HFFc6 (cell line): ENCODE measurements at regions not wholly inside any gene's neighbourhood (a gene's known extent, or its start where the extent isn't known, plus 50 kb on each side); places are given as distances from the start of the nearest gene placed in this dataset.

Source experiments
- DNase-seq: peaks from one replicate; pipeline ENCODE4 v3.0.0-alpha.2; 2018
- H3K27ac Mint-ChIP-seq: 2 replicates; pipeline ENCODE4 v1.8.0; 2020; ENCODE audit warnings: mild to moderate bottlenecking, mixed read lengths
- H3K27me3 Mint-ChIP-seq: 2 replicates; pipeline ENCODE4 v1.8.0; 2021; ENCODE audit warnings: mild to moderate bottlenecking, moderate library complexity, mixed read lengths; ENCODE audit not compliant: insufficient read depth
- H3K36me3 Mint-ChIP-seq: 2 replicates; pipeline ENCODE4 v1.8.0; 2021; ENCODE audit warnings: low read depth, mixed read lengths
- H3K4me1 Mint-ChIP-seq: 2 replicates; pipeline ENCODE4 v1.8.0; 2020; ENCODE audit warnings: low read depth, mixed read lengths
- H3K4me3 Mint-ChIP-seq: 2 replicates; pipeline ENCODE4 v1.8.0; 2020; ENCODE audit warnings: mild to moderate bottlenecking, moderate library complexity, mixed read lengths
- H3K9me3 Mint-ChIP-seq: 2 replicates; pipeline ENCODE4 v1.8.0; 2020; ENCODE audit warnings: mild to moderate bottlenecking, mixed read lengths
- CTCF ChIP-seq: fragments of 200-600 bp; sonication (generic); IDR thresholded peaks from 2 replicates; pipeline ENCODE4 v1.5.0; 2021; ENCODE audit warnings: antibody characterized with exemption, mild to moderate bottlenecking

GRCh38 chr2:67213270-67213670 is 183.9 kb upstream of the ETAA1 start:
- Mint-ChIP-seq H3K4me3 (no peak overlapping the region), H3K36me3 (peaks cover 4% of the 10 kb centered on the region; the same call in 1 of the 2 replicates), H3K27me3 (no peaks in the 10 kb centered on the region; the same call in 1 of the 2 replicates), H3K27ac (no peak overlapping the region), H3K4me1 (0 out of 2 replicates have a peak, but pooled peaks cover 10% of the 10 kb centered on the region), H3K9me3 (0 out of 2 replicates have a peak, but pooled peaks cover 3% of the 10 kb centered on the region)
- no peak for DNase-seq
- TF ChIP-seq CTCF, result no peak

GRCh38 chr2:67213677-67214402 is 183.3 kb upstream of the ETAA1 start:
- TF ChIP-seq CTCF, result no peak
- Mint-ChIP-seq H3K4me3 (no peak overlapping the region), H3K27me3 (no peaks in the 10 kb centered on the region; the same call in 1 of the 2 replicates), H3K36me3 (peaks cover 4% of the 10 kb centered on the region; the same call in 1 of the 2 replicates), H3K9me3 (0 out of 2 replicates have a peak, but pooled peaks cover 3% of the 10 kb centered on the region), H3K27ac (no peak overlapping the region), H3K4me1 (0 out of 2 replicates have a peak, but pooled peaks cover 10% of the 10 kb centered on the region)
- no peak for DNase-seq

- Mint-ChIP-seq H3K4me3 (no peak overlapping the region), H3K4me1 (peaks cover 12% of the 10 kb centered on the region), H3K36me3 (peaks cover 4% of the 10 kb centered on the region; the same call in 1 of the 2 replicates), H3K27ac (peak overlapping the region; percentile 2; the same call in 1 of the 2 replicates), H3K9me3 (0 out of 2 replicates have a peak, but pooled peaks cover 3% of the 10 kb centered on the region), H3K27me3 (no peaks in the 10 kb centered on the region; the same call in 1 of the 2 replicates)
- no peak for DNase-seq
- TF ChIP-seq CTCF, result no peak
These were observed 182.4 kb upstream of the ETAA1 start for GRCh38 chr2:67214585-67215185.

- Mint-ChIP-seq H3K27ac (peak overlapping the region; percentile 2; the same call in 1 of the 2 replicates), H3K9me3 (0 out of 2 replicates have a peak, but pooled peaks cover 3% of the 10 kb centered on the region), H3K4me3 (no peak overlapping the region), H3K27me3 (no peaks in the 10 kb centered on the region; the same call in 1 of the 2 replicates), H3K4me1 (peaks cover 16% of the 10 kb centered on the region), H3K36me3 (peaks cover 4% of the 10 kb centered on the region; the same call in 1 of the 2 replicates)
- peak; percentile 13 for DNase-seq
- peak; percentile 76 for TF ChIP-seq CTCF
These were observed 181.7 kb upstream of the ETAA1 start for GRCh38 chr2:67215214-67216055.

GRCh38 chr2:67216103-67216502 is 181.0 kb upstream of the ETAA1 start:
- H3K27me3 Mint-ChIP-seq, result no peaks in the 10 kb centered on the region; the same call in 1 of the 2 replicates
- no peak overlapping the region for H3K4me3 Mint-ChIP-seq
- H3K4me1 Mint-ChIP-seq, result peaks cover 16% of the 10 kb centered on the region
- TF ChIP-seq CTCF, result no peak
- H3K27ac Mint-ChIP-seq, result no peak overlapping the region
- H3K36me3 Mint-ChIP-seq, result peaks cover 4% of the 10 kb centered on the region; the same call in 1 of the 2 replicates
- DNase-seq, result no peak
- H3K9me3 Mint-ChIP-seq, result 0 out of 2 replicates have a peak, but pooled peaks cover 3% of the 10 kb centered on the region
